ENCODE measurements at regions not wholly inside any gene's neighbourhood (a gene's known extent, or its start where the extent isn't known, plus 50 kb on each side); places are given as distances from the start of the nearest gene placed in this dataset.

DNA sequence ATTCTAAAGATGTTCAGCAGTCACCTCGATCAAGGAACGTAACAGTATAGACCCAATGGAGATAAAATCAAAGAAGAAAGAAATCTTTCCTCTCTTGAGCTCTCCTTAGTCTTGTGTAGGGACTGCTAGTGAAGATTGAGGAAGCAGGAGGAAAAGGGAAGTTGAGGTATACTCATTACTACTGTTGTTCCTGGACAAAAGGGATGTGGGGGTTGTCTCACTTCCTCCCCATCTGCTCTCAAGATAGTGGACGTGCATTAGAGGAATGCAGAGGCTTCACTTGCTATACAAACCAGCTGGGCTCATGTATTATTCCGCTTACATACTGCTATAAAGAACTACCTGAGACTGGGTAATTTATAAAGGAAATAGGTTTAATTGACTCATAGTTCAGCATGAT is 208.9 kb upstream of the ARHGEF9 start:
- no peak for DNase-seq

DNA sequence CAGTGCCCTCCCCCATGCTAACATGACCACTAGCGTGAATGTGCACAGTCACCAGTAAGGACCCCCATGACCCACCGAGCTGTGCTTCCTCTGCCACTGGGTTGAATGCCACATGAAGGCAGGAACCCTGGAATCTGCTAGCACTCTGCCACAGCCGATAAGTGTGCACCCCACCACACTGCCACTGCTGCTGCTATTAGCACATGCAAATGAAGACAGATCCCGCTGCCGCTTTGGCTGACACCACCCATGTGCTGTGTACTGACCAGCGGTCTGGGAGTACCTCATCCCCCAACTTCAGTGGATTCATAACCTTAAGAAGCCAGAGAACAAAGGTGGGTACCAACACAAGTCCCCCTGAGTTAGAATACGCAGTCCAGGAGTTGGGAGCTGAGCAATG is 200.9 kb upstream of the ARHGEF9 start:
- DNase-seq: no peak

DNA sequence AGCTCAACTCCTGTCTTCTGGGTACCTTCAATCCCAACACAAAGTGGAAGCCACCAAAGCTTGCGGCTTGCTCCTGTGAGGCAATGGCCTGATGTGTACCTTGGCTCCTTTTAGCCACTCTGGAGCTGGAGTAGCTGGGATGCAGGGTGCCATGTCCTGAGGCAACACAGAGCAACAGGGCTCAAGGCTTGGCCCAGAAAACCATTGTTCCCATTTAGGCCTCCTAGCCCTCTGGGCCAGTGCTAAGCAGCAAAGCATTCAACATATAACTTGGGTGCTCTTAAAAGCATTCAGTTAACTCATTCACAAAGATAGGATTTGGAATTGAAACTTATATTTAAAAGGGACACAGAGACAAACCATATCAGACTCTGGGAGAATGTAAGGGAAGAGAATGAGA is 194.5 kb upstream of the ARHGEF9 start:
- no peak for DNase-seq

DNA sequence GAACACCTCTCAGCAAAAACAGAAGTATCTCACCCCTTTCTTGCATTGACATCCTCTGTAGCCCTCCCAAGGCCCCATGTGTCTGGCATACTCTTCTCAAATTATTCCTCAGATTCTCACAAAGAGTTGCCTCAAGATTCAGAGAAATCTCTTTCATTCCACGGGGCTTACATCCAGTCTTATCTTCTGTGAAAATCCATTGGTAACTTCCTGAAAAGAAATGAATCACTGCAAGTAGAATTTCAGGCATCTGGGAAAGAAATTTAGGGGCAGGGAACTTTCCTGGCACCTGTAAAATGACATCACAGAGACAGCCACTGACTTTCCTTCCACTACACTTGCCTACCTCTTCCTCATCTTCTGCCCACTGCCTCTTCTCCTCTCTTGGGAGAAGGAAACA is 182.5 kb upstream of the ARHGEF9 start:
- no peak for DNase-seq

DNA sequence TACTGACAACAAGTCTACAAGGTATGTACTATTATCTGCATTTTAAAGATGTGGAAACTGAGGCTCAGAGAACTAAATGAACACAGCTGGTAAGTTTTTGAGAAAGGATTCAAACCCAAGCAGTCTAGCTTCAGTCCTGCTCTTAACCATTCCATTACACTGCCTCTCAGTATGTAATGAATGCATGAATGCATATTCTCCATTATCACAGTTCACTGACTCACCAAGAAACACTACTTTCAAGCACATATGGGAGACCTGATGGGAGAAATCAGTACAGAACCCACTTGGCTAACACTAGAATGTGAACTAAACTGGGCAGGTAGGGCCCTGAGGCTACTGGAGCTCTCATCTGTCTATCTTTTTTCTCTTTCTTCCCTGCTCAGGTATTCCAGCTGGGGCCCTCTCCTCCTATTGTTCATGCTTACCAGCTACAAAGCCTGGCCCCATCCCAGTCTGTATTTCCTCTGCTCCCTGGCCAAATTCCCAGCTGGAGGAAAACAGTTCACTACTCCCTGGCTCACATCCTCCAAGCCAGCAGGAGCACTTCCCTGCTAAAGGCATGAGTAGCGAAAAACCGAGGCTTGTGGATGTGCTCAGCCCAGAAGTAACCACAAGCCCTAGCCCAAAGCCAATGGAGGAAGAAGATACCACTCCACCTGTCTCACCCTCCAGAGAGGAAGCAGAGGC is 178.2 kb upstream of the ARHGEF9 start:
- DNase-seq: no peak

DNA sequence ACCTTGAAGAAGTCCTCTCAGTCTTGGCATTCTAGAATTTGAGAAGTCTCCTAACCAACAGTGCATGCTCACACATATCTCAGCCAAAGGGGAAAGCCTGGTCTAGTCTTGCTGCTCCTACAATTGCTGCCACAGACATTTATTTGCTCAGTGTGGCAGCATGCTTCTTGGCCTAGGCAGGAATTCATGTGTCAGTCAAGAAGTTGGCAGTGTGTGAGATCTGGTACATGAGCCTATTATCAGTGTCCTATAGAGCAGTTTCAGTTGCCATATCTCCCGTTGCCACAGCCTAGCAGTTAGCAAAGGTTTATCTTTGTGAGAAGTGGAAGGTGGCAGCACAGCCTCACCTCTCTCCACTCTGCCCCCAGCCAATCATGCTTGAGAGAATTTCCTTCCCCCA is 176.9 kb upstream of the ARHGEF9 start:
- no peak for DNase-seq

DNA sequence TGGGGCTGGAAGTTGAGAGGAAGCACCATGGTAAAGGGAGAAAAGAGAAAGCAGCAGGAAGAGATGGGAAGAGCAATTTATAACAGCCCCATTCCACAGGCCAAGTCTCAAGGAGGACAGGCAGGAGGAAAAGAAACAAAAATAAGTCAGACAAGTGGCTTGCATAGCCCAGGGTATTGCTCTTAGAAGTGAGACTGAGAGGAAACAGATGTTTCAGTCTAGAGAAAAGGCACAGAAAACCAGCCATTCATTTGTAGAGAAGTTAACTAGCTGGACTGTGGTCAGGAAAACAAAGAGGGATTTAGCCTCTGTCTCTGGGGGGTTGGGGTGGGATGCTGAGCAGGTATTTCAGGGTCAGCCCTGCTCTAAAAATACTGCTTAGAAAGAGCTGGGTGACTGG is 175.0 kb upstream of the ARHGEF9 start:
- DNase-seq: no peak

DNA sequence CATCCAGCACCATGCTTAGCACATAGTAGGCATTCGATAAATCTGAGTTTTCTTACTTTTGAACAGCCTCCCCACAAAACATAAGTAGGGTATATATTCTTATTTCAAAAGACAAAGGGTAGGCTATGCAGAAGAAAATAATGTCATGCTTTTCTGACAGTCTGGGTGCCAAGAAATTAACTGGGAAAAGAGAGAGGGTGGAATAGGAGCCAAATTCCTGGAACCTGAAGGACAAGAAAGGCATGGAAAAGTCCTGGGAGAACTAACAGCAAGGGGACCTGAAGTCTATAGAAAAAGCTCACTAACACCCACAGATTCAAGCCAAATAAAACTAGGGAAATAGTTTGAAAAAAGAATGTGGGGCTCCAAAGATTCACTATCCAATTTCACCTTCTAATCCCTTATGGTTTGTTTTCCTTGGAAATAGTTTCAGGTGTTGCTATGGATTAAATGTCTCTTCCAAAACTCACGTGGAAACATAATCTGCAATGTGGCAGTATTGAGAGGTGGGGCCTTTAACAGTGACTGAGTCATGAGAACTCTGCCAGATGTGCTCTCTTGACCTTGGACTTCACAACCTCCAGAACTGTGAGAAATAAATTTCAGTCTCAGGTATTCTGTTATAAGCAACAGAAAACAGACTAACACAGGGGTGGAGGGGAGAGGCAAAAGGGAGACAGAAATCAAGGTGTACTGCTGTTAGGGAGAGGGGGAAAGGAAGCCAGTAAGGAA is 173.3 kb upstream of the ARHGEF9 start:
- DNase-seq: no peak

DNA sequence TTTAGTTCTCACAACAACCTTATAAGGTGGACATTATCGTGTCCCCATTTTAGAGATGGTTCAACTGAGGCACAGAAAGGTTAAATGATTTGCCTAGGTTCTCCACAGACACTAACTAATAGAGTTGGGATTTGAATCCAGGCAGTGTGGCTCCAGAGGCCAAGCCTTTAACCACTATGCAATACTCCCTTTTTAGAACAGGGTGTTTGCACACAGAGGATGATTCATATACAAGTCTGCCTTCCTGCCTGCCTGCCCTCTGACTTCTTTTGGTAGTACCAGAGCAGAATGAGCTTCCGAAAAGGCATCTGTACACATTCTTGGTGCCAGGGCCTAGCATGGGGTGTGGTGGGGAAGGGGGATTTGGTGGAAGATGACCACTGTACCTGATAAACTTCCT is 150.8 kb upstream of the ARHGEF9 start:
- no peak for DNase-seq

DNA sequence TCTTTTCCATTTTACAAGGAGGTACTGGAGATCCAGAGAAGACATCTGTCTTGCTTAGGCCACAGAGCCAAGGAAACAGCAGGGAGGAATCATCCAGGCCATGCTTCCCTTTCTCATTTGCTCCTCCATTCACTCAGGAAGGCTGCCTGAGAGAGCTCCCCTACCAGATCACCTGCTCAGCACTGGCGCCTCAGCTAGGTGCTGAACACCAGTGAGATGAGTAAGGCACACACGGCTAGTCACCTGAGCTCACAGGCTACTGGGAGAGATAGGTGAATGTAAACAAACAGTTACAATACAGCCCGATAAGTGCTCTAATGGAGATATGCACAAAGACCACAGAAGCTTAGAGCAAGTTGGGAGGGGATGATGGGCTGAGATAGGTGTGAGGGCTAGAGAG is 149.8 kb upstream of the ARHGEF9 start:
- no peak for DNase-seq

DNA sequence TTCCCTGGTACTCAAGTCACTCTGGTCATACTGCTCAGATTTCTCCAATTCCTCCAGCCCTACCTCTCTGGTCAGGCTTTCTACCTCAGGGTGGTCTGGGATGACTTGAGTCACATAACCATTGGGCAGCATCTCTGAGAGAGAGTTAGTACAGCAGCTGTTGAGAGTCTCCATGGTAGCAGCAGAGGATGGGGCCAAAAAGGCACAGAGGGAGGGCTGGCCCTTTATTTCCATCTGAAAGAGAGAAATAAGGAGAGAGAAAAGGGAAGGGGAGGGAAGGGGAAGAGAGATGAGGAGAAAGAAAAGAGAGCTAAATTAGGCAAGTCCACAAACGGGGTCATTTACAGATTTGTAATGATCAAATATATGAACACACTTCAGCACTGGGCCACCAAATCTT is 149.1 kb upstream of the ARHGEF9 start:
- DNase-seq: no peak

DNA sequence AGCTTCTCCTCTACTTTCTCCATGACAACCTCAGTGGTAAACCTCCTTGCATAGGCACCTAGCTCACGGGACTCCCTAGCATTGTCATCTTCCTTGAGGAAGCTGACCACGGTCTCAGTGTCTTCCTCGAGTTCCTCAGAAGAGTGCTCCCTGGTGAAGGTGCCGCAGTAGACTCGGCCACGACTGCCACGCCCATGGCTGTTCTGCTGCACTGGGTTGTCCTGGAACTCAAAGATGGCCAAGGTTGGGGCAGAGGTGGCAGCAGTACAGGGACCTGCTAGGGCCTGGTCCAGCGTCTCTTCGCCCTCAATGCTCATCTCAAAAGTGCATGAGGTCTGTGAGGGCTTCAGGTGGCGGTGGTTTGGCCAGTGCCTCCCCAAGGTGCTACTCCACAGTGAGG is 147.9 kb upstream of the ARHGEF9 start:
- no peak for DNase-seq

DNA sequence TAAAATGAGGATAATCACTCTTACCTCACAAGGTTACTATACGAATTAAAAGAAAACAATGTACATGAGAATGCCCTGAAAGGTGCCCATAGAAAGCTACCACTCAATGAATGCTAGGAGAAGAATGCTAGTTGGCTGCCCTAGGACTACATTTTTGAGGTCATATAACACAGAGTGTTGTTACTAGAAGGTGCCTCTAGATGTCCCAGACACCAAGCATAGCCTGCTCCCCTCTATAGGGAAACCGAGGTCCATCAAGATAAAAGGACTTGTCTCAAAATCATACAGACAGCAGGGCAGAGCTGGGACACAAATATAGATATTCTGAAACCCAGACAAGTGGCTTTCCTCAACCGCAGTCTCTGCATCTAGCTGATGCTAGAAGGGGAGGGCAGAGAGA is 147.0 kb upstream of the ARHGEF9 start:
- DNase-seq: no peak

DNA sequence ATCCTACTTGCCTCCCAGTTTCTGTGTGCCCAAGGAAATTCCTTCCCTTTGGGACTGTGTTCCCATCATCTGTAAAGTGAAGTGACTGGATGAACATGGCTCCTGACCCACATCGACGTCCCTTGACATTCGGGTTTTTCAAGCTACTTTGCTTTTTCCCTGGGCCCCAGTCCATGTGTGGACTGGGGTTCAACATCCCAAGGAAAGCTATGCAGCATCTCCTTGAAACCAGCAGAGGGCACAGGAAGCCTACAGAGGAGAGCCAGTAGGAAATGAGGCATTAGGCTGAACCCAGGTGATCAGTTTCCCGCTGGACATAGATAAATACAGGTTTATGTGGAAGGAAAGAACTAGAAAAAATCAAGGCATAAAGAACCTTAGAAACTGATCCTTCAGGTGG is 145.1 kb upstream of the ARHGEF9 start:
- no peak for DNase-seq

DNA sequence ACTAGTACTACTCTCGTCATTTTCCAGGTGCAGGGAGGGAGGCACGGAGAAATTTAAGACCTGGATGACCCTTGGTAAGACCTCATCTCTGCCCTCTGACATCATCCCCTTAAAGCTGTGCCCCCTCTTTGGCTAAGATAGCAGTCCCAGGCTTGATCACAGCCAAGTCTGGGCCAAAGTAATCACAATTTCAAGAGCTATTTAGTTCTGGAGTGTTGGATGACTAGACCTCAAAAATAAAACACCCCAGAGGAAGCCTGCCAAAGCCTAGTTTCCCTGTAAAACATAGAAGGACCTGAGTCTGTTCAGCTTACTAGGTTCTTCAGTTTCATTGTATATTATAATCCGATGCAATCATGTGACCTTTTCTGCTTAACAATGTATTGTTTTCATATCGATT is 144.6 kb upstream of the ARHGEF9 start:
- DNase-seq: no peak

DNA sequence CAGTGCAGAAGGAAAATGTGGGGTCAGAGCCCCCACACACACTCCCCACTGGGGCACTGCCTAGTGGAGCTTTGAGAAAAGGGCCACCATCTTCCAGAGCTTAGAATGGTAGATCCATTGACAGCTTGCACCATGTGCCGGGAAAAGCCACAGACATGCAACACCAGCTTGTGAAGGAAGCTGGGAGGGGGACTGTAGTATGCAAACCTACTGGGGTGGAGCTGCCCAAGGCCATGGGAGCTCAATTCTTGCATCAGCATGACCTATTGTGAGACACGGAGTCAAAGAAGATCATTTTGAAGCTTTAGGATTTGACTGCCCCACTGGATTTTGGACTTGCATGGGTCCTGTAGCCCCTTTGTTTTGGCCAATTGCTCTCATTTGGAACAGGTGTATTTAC is 142.8 kb upstream of the ARHGEF9 start:
- no peak for DNase-seq

DNA sequence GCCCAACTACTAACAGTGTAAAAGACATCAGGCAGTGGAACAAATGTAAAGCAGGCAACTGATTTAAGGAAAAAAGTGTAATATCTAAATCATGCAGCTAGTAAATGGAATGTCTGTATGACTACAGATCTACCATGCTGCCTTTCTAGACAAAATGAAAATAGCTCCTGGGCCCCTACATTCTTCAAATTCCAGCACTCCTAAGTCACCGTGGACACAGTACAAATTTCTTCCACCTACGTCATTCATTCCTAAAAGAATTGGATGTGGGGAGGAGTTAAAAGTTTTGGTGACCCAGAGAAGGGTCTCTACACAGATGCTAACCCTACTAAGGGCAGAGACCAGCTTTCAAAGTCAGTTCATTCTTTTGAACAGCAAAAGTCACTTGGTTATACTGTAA is 137.2 kb upstream of the ARHGEF9 start:
- no peak for DNase-seq

DNA sequence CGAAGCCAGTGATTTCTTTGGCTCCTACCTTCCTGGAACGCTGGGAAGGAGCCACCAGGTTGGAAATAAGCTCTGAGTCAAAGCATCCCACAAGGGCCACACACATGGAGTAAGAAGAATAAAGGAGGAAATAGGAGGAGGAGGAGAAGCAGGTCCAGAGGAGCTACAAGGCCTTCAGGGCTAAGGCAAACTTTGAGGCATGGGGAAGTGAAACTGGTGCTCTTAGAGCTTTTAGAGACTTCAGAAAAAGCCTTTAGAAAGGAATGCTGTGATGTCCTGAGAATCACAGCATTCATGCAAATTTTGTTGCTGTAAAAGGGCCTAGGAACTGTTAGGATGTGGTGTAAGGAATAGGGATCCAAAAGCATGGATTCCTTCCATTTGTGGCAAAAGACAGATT is 135.9 kb upstream of the ARHGEF9 start:
- DNase-seq: no peak

DNA sequence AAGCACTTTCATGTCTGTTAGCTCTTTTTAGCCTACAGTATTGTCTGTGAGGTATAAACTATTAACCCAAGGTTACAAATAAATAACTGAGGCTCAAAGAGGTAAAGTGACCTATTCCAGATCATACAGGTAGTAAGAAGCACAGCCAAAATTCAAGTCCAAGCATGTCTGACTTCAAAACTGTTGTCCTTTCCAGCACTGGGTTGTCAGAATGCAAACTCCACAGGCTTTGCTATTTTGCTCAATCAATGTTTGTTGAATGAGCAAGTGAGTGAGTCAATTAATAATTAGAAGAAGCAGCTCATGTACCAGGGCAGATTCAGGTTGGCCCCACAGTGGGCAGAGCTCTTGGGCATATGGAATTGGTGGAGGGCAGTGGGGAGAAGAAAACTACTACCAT is 134.1 kb upstream of the ARHGEF9 start:
- DNase-seq: no peak

DNA sequence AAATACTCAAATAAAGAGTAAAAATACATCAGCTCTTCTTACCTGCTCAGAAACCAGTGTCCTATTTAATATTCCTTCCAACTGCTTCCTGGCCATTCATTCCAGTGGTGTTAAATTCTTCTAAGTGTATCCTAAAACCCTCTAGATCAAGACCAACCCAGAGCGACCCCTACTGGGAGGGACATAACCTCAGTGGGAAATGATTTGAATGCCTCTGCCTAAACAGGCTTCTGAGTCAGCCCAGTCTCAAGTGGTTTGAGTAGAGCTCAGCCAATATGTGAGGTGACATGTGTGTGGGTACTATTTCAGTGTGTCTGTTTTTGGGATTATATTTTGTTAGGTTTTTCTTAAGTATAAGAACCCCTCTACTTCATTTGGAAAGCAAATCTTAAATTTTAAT is 133.6 kb upstream of the ARHGEF9 start:
- DNase-seq: no peak

DNA sequence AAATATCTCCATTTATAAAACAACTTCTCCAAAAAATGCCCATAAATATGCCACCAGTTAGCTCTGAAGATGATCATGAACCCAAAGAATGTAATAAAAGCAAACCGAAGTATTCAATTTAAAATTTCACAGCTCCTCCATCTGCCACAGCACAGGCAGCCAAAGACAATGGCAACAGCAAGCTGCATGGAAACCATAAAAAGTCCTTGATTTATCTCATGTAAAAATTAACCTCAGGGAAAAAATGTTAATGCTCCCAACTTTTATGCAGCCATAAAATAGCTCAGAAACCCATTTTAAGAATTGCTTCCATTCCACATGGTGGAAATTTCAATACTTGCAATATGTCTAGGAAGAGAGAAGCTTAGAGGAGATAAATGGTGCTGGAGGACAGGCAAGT is 132.3 kb upstream of the ARHGEF9 start:
- no peak for DNase-seq

DNA sequence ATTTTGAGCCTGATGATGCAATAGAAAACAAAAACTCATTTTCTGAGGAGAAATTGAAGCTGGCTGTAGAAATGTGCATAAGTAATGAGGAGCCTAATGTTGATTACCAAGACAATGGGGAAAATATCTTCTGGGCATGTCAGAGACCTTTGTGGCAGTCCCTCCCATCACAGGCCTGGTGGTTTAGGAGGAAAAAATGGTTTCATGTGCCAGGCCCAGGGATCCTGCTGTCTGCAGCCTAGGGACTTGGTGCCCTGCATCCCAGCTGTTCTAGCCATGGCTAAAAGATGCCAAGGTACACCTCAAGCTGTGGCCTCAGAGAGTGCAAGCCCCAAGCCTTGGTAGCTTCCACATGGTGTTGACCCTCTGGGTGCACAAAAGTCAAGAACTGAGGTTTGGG is 128.7 kb upstream of the ARHGEF9 start:
- no peak for DNase-seq

DNA sequence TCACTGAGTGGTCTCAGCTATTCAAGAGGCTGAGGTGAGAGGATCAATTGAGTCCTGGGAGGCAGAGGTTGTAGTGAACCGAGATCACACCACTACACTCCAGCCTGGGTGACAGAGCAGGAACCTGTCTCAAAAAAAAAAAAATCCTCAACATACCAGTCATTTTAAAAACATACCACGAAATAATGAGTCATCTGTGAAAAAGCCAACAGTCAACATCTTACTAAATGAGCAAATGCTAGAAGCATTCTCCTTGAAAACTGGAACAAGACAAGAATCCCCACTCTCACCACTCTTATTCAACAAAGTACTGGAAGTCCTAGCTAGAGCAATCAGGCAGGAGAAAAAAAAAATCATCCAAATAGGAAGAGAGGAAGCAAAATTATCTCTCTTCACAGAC is 104.0 kb upstream of the ARHGEF9 start:
- peak; percentile 29 for DNase-seq

DNA sequence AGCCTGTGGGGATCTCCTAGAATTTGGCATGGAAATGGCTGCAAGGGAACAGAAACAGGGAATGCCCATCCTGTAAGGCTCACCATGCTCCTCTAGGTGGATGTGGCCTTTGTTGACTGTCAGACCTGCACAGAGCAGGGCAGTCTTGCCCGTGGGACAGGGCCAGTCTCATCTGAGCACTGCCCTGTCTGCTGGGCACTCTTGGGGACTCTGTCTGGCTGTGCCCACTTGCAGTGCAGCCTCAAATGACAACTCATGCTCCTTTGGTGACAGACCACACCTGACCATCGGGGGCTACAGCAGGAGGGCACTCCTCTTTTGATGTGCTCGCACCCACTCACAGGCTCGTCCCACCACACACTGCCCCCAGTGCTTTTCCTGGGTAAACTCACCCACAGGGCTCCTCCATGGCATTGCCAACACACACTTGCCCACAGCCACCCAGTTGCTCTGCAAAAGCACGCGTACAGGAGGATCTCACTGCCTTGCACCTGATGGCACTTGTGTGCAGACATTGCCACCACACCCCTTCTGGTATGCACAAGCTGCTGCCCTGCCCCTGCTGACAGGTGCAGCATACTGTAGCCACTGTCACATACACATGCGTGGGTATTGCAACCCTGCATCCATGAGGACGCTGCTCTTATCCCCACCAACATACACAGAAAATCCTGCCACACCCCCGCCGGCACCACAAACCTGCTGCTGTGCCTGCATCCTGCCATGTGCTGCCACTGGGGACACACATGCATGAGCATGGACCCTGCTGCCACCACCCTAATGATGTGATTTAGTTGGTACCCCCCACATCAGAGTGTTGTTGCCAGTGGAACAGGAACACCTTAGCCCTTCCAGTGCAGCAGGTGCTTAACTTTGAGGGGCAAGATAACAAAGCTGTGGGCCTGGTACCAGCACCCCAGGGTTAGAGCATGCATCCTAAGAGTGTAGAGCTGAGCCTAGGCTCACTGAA is 100.1 kb upstream of the ARHGEF9 start:
- no peak for DNase-seq

All from activated CD4-positive, alpha-beta T cell treated with anti-CD3 and anti-CD28 coated beads, Interleukin-2, amount 50 U/mL, for 16 hours (primary cell).